SK-N-SH (cell line): ENCODE measurements at regions not wholly inside any gene's neighbourhood (a gene's known extent, or its start where the extent isn't known, plus 50 kb on each side); places are given as distances from the start of the nearest gene placed in this dataset.

Experiments used
- CTCF ChIA-PET: fragments of 300-600, 350-600 bp; formaldehyde crosslinking; extraction: SDS; loops from one replicate; lab custom pipeline; 2021; lab: Yijun Ruan, JAX
- POLR2A ChIA-PET: fragments of 350-600 bp; sonication (Branson Sonifier 250); formaldehyde crosslinking; extraction: SDS; loops from one replicate; lab custom pipeline; 2020; ENCODE audit warnings: antibody characterized with exemption, inconsistent platforms; lab: Yijun Ruan, JAX
- DNase-seq: peaks from one replicate; pipeline ENCODE4 v3.0.0; 2012
- H2AFZ ChIP-seq: fragments of 200-600 bp; sonication (generic); 2 replicates; pipeline ENCODE4 v1.8.1; 2016; ENCODE audit warnings: antibody characterized with exemption, mild to moderate bottlenecking, low read depth
- H3F3A ChIP-seq: fragments of 200-600 bp; sonication (generic); replicated peaks from 2 replicates; pipeline ENCODE3; 2016; ENCODE audit warnings: antibody characterized with exemption, mild to moderate bottlenecking; ENCODE audit not compliant: insufficient read depth
- H3K27ac ChIP-seq, 2 experiments: fragments of 200-500 bp in 1 of 2; fragments of 200-600 bp in 1 of 2; sonication (Bioruptor generic) in 1 of 2; sonication (generic), shearing (Covaris generic) in 1 of 2; 2 replicates each; pipeline versions ENCODE4 v1.5.1 to v1.6.1; 2014 to 2016; ENCODE audit warnings: low read depth in 2 of 2, inconsistent platforms in 1 of 2, low read length in 1 of 2, mild to moderate bottlenecking in 1 of 2, mixed read lengths in 1 of 2
- H3K27me3 ChIP-seq: fragments of 200-600 bp; sonication (generic), shearing (Covaris generic); 2 replicates; pipeline ENCODE4 v1.6.1; 2016; ENCODE audit warnings: mixed run types; ENCODE audit not compliant: insufficient read depth
- H3K36me3 ChIP-seq, 2 experiments: fragments of 200-500 bp in 1 of 2; fragments of 200-600 bp in 1 of 2; sonication (Bioruptor generic) in 1 of 2; sonication (generic) in 1 of 2; replicated peaks in 1 of 2; 2 replicates each; pipeline versions ENCODE3 to v1.5.1; 2014 to 2016; ENCODE audit warnings: low read length in 1 of 2, mild to moderate bottlenecking in 1 of 2; ENCODE audit not compliant: insufficient read depth in 2 of 2, control insufficient read depth in 1 of 2
- H3K4me1 ChIP-seq, 2 experiments: fragments of 200-500 bp in 1 of 2; fragments of 200-600 bp in 1 of 2; sonication (Bioruptor generic) in 1 of 2; sonication (generic), shearing (Covaris generic) in 1 of 2; 2 replicates each; pipeline versions ENCODE4 v1.5.1 to v1.6.1; 2014 to 2016; ENCODE audit warnings: low read depth in 1 of 2, low read length in 1 of 2, mixed run types in 1 of 2; ENCODE audit not compliant: insufficient read depth in 2 of 2, control insufficient read depth in 1 of 2
- H3K4me2 ChIP-seq: fragments of 200-600 bp; sonication (generic), shearing (Covaris generic); 2 replicates; pipeline ENCODE4 v1.6.1; 2017; ENCODE audit warnings: mixed run types
- H3K4me3 ChIP-seq, 2 experiments: fragments of 200-500 bp in 1 of 2; fragments of 200-600 bp in 1 of 2; sonication (Bioruptor generic) in 1 of 2; sonication (generic), shearing (Covaris generic) in 1 of 2; 2 replicates each; pipeline versions ENCODE4 v1.5.1 to v1.8.1; 2014 to 2016; ENCODE audit warnings: low read depth in 2 of 2, inconsistent platforms in 1 of 2, low read length in 1 of 2, mild to moderate bottlenecking in 1 of 2, mixed read lengths in 1 of 2, moderate library complexity in 1 of 2
- H3K79me2 ChIP-seq: fragments of 200-600 bp; sonication (generic); 2 replicates; pipeline ENCODE4 v1.8.1; 2017; ENCODE audit warnings: mild to moderate bottlenecking; ENCODE audit not compliant: insufficient read depth
- H3K9ac ChIP-seq: fragments of 200-600 bp; sonication (generic); 2 replicates; pipeline ENCODE4 v1.6.1; 2017; ENCODE audit warnings: mixed run types
- H3K9me2 ChIP-seq: fragments of 200-600 bp; sonication (generic); 2 replicates; pipeline ENCODE4 v1.6.1; 2017; ENCODE audit warnings: mixed run types
- H3K9me3 ChIP-seq: fragments of 200-600 bp; sonication (generic); 2 replicates; pipeline ENCODE4 v1.6.1; 2017; ENCODE audit warnings: mixed run types, mild to moderate bottlenecking, moderate library complexity
- H4K20me1 ChIP-seq: fragments of 200-600 bp; sonication (generic); 2 replicates; pipeline ENCODE4 v1.6.1; 2017; ENCODE audit warnings: mild to moderate bottlenecking, mixed run types; ENCODE audit not compliant: insufficient read depth
- CTCF ChIP-seq: fragments of 200-600 bp; sonication (generic); IDR thresholded peaks from 2 replicates; pipeline ENCODE4 v1.6.1; 2017; ENCODE audit warnings: antibody characterized with exemption, mild to moderate bottlenecking, moderate library complexity
- ELF1 ChIP-seq: IDR thresholded peaks from 2 replicates; pipeline ENCODE4 v1.4.0; 2012
- EZH2phosphoT487 ChIP-seq: fragments of 200-600 bp; sonication (generic); IDR thresholded peaks from 2 replicates; pipeline ENCODE4 v1.6.1; 2017; ENCODE audit warnings: low read depth, mixed run types, mild to moderate bottlenecking, antibody characterized with exemption, moderate library complexity, borderline replicate concordance
- FOXJ3 ChIP-seq: sonication (generic); formaldehyde crosslinking; IDR thresholded peaks from 2 replicates; pipeline ENCODE4 v1.5.1; 2020; ENCODE audit warnings: mild to moderate bottlenecking, missing genetic modification reagents
- GABPA ChIP-seq: IDR thresholded peaks from 2 replicates; pipeline ENCODE4 v1.4.0; 2012; ENCODE audit warnings: low read depth, mild to moderate bottlenecking
- IRF3 ChIP-seq: fragments of 150-350 bp; IDR thresholded peaks from 2 replicates; pipeline ENCODE4 v1.6.1; 2016; ENCODE audit warnings: mild to moderate bottlenecking, low read depth, low read length
- JUND ChIP-seq: IDR thresholded peaks from 2 replicates; pipeline ENCODE4 v1.4.0; 2012
- MAX ChIP-seq: IDR thresholded peaks from 2 replicates; pipeline ENCODE4 v1.4.0; 2012; ENCODE audit warnings: low read depth
- MEF2A ChIP-seq: IDR thresholded peaks from 2 replicates; pipeline ENCODE4 v1.4.0; 2012; ENCODE audit warnings: low read depth, borderline replicate concordance
- MXI1 ChIP-seq: IDR thresholded peaks from 2 replicates; pipeline ENCODE4 v1.6.1; 2012; ENCODE audit warnings: mild to moderate bottlenecking, low read depth, low read length, improper control_type of control experiment
- POLR2AphosphoS5 ChIP-seq: IDR thresholded peaks from 2 replicates; pipeline ENCODE4 v1.6.1; 2012; ENCODE audit warnings: low read depth, low read length
- REST ChIP-seq: IDR thresholded peaks from 2 replicates; pipeline ENCODE4 v1.6.1; 2012; ENCODE audit warnings: mild to moderate bottlenecking, low read depth, low read length, moderate library complexity
- RXRA ChIP-seq: IDR thresholded peaks from 2 replicates; pipeline ENCODE4 v1.4.0; 2012; ENCODE audit warnings: low read depth, mild to moderate bottlenecking, borderline replicate concordance
- SIN3A ChIP-seq: IDR thresholded peaks from 2 replicates; pipeline ENCODE4 v1.6.1; 2012; ENCODE audit warnings: low read depth, mild to moderate bottlenecking, low read length, moderate library complexity, borderline replicate concordance
- TEAD4 ChIP-seq: IDR thresholded peaks from 2 replicates; pipeline ENCODE4 v1.4.0; 2012; ENCODE audit warnings: mild to moderate bottlenecking, borderline replicate concordance; ENCODE audit not compliant: insufficient read depth
- USF2 ChIP-seq: fragments of 150-350 bp; IDR thresholded peaks from 2 replicates; pipeline ENCODE4 v1.6.1; 2017; ENCODE audit warnings: antibody characterized with exemption, low read length, low read depth, borderline replicate concordance
- ZBTB33 ChIP-seq: IDR thresholded peaks from 2 replicates; pipeline ENCODE4 v1.4.0; 2012; ENCODE audit warnings: low read depth, borderline replicate concordance
- WGBS: methylation state at CpG from one replicate; pipeline ENCODE4 v1.1.6; 2017; ENCODE audit warnings: low lambda C conversion rate; 5-methylcytosine and 5-hydroxymethylcytosine counted together

GRCh38 chr5:3962113-3962512 lies 366.5 kb downstream of the IRX1 start:
- no peak overlapping the region for H3K9ac ChIP-seq
- 19% methylated on average over 19 of the region's 19 CpGs for WGBS
- H3K4me3 ChIP-seq = no peak overlapping the region
- H3K4me2 ChIP-seq = no peak overlapping the region
- no peak for TF ChIP-seq RXRA
- ChIA-PET POLR2A (no interaction called here), CTCF (no interaction called here)
- no peaks in the 10 kb centered on the region for H4K20me1 ChIP-seq
- peaks cover 3% of the 10 kb centered on the region; the same call in 1 of the 2 replicates for H3K9me3 ChIP-seq
- no peaks in the 10 kb centered on the region for H3K4me1 ChIP-seq
- no peak overlapping the region for H3K27ac ChIP-seq
- H2AFZ ChIP-seq = no peak overlapping the region
- no peaks in the 10 kb centered on the region for H3K27me3 ChIP-seq
- DNase-seq = no peak
- H3F3A ChIP-seq = no peaks in the 10 kb centered on the region
- no peaks in the 10 kb centered on the region for H3K9me2 ChIP-seq
- H3K36me3 ChIP-seq = no peaks in the 10 kb centered on the region
- H3K79me2 ChIP-seq = no peaks in the 10 kb centered on the region

- POLR2A ChIA-PET = no interaction called here
- no peak overlapping the region for H3K4me3 ChIP-seq
- CTCF ChIA-PET = no interaction called here
- no peak overlapping the region for H3K4me2 ChIP-seq
- H3K9me3 ChIP-seq = peaks cover 3% of the 10 kb centered on the region; the same call in 1 of the 2 replicates
- no peaks in the 10 kb centered on the region for H3F3A ChIP-seq
- H3K4me1 ChIP-seq = no peaks in the 10 kb centered on the region
- H3K79me2 ChIP-seq = no peaks in the 10 kb centered on the region
- no peaks in the 10 kb centered on the region for H3K9me2 ChIP-seq
- WGBS = 41% methylated on average over 1 of the region's 1 CpG
- no peak overlapping the region for H3K9ac ChIP-seq
- H4K20me1 ChIP-seq = no peaks in the 10 kb centered on the region
- H3K36me3 ChIP-seq = no peaks in the 10 kb centered on the region
- DNase-seq = no peak
- H2AFZ ChIP-seq = no peak overlapping the region
- no peaks in the 10 kb centered on the region for H3K27me3 ChIP-seq
- H3K27ac ChIP-seq = no peak overlapping the region
- TF ChIP-seq FOXJ3 = no peak
- no peak for TF ChIP-seq RXRA
- no peak for TF ChIP-seq ZBTB33
- no peak for TF ChIP-seq MEF2A
- no peak for TF ChIP-seq MXI1
- TF ChIP-seq POLR2AphosphoS5 = no peak
- TF ChIP-seq REST = no peak
- no peak for TF ChIP-seq TEAD4
- no peak for TF ChIP-seq JUND
- no peak for TF ChIP-seq MAX
- no peak for TF ChIP-seq CTCF
- no peak for TF ChIP-seq ELF1
- no peak for TF ChIP-seq USF2
- no peak for TF ChIP-seq GABPA
- no peak for TF ChIP-seq EZH2phosphoT487
- TF ChIP-seq SIN3A = no peak
- no peak for TF ChIP-seq IRF3
Observed at GRCh38 chr5:3963652-3964051, 368.0 kb downstream of the IRX1 start.
